ENCODE measurements at regions not wholly inside any gene's neighbourhood (a gene's known extent, or its start where the extent isn't known, plus 50 kb on each side); places are given as distances from the start of the nearest gene placed in this dataset.

DNA sequence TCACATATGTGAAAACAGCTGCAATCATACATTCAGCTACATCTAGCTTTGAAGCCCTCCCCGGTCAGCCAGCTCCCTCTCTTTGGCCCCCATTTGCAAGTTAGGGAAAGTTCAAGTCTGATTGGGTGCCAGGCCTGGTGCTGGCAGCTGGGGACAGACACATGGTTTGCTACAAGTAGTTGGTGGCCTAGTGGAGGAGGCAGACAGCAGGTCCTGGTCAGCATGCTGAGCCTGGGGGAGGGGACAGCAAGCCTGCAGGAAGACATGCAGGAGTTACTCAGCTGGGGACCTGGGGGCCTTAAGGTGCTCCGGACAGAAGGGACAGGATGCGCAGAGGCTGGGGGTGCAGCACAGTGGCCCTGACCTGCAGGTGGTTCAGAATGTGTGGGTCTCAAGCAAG is 956.9 kb upstream of the ZNF722 start:
- H3K36me3 Mint-ChIP-seq (ENCODE audit: low read depth), result peaks cover 54% of the 10 kb centered on the region
- H3K36me3 ChIP-seq (ENCODE audit: insufficient read depth), result peaks cover 8% of the 10 kb centered on the region; the same call in 1 of the 2 replicates

More for the DNA sequence above, 956.9 kb upstream of the ZNF722 start:
- Histone ChIP-seq H3K4me2 (no peak overlapping the region), H4K20me1 (replicated peaks; ENCODE audit: insufficient read depth) (no peaks in the 10 kb centered on the region), H3K27ac (ENCODE audit: low read depth) (no peak overlapping the region), H3K9me2 (ENCODE audit: insufficient read depth) (no peaks in the 10 kb centered on the region), H3K27me3 (ENCODE audit: insufficient read depth) (no peaks in the 10 kb centered on the region), H2AFZ (no peak overlapping the region), H3F3A (replicated peaks; ENCODE audit: low read depth) (no peaks in the 10 kb centered on the region), H3K4me1 (ENCODE audit: insufficient read depth) (no peaks in the 10 kb centered on the region), H3K4me3 (no peak overlapping the region), H3K79me2 (replicated peaks; ENCODE audit: insufficient read depth) (no peaks in the 10 kb centered on the region)
- TF ChIP-seq, protein P1, sequence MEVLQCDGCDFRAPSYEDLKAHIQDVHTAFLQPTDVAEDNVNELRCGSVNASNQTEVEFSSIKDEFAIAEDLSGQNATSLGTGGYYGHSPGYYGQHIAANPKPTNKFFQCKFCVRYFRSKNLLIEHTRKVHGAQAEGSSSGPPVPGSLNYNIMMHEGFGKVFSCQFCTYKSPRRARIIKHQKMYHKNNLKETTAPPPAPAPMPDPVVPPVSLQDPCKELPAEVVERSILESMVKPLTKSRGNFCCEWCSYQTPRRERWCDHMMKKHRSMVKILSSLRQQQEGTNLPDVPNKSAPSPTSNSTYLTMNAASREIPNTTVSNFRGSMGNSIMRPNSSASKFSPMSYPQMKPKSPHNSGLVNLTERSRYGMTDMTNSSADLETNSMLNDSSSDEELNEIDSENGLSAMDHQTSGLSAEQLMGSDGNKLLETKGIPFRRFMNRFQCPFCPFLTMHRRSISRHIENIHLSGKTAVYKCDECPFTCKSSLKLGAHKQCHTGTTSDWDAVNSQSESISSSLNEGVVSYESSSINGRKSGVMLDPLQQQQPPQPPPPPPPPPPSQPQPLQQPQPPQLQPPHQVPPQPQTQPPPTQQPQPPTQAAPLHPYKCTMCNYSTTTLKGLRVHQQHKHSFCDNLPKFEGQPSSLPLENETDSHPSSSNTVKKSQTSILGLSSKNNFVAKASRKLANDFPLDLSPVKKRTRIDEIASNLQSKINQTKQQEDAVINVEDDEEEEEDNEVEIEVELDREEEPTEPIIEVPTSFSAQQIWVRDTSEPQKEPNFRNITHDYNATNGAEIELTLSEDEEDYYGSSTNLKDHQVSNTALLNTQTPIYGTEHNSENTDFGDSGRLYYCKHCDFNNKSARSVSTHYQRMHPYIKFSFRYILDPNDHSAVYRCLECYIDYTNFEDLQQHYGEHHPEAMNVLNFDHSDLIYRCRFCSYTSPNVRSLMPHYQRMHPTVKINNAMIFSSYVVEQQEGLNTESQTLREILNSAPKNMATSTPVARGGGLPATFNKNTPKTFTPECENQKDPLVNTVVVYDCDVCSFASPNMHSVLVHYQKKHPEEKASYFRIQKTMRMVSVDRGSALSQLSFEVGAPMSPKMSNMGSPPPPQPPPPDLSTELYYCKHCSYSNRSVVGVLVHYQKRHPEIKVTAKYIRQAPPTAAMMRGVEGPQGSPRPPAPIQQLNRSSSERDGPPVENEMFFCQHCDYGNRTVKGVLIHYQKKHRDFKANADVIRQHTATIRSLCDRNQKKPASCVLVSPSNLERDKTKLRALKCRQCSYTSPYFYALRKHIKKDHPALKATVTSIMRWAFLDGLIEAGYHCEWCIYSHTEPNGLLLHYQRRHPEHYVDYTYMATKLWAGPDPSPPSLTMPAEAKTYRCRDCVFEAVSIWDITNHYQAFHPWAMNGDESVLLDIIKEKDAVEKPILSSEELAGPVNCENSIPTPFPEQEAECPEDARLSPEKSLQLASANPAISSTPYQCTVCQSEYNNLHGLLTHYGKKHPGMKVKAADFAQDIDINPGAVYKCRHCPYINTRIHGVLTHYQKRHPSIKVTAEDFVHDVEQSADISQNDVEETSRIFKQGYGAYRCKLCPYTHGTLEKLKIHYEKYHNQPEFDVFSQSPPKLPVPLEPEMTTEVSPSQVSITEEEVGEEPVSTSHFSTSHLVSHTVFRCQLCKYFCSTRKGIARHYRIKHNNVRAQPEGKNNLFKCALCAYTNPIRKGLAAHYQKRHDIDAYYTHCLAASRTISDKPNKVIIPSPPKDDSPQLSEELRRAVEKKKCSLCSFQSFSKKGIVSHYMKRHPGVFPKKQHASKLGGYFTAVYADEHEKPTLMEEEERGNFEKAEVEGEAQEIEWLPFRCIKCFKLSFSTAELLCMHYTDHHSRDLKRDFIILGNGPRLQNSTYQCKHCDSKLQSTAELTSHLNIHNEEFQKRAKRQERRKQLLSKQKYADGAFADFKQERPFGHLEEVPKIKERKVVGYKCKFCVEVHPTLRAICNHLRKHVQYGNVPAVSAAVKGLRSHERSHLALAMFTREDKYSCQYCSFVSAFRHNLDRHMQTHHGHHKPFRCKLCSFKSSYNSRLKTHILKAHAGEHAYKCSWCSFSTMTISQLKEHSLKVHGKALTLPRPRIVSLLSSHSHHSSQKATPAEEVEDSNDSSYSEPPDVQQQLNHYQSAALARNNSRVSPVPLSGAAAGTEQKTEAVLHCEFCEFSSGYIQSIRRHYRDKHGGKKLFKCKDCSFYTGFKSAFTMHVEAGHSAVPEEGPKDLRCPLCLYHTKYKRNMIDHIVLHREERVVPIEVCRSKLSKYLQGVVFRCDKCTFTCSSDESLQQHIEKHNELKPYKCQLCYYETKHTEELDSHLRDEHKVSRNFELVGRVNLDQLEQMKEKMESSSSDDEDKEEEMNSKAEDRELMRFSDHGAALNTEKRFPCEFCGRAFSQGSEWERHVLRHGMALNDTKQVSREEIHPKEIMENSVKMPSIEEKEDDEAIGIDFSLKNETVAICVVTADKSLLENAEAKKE (CRISPR knock-in tag; IDR thresholded peaks at IDR 0.05), result no peak
- TF ChIP-seq ETS1 (IDR thresholded peaks at IDR 0.05), result no peak
- TF ChIP-seq CTCF (conservative IDR thresholded peaks at IDR 0.05; ENCODE audit: low read depth in 2 of 2), result no peak
- no peak for TF ChIP-seq JUNB (IDR thresholded peaks at IDR 0.05; ENCODE audit: unreplicated experiment)
- no peak for TF ChIP-seq EZH2 (IDR thresholded peaks at IDR 0.05; ENCODE audit: low read depth, unreplicated experiment)
- TF ChIP-seq CREB1 (CRISPR knock-in tag; IDR thresholded peaks at IDR 0.05; ENCODE audit: low read depth), result no peak
- TF ChIP-seq ZNF331 (CRISPR knock-in tag; IDR thresholded peaks at IDR 0.05; ENCODE audit: low read depth), result no peak
- TF ChIP-seq EZH2phosphoT487 (IDR thresholded peaks at IDR 0.05; ENCODE audit: unreplicated experiment), result no peak
- TF ChIP-seq ZNF114 (CRISPR knock-in tag; IDR thresholded peaks at IDR 0.05), result no peak
- no peak for TF ChIP-seq POLR2AphosphoS5 (IDR thresholded peaks at IDR 0.05; ENCODE audit: low read depth)
- no peak for TF ChIP-seq REST (IDR thresholded peaks at IDR 0.05; ENCODE audit: unreplicated experiment)
- TF ChIP-seq STAT1 (IDR thresholded peaks at IDR 0.05; ENCODE audit: unreplicated experiment), result no peak
- no peak for TF ChIP-seq NANOG (IDR thresholded peaks at IDR 0.05; ENCODE audit: borderline replicate concordance)
- Mint-ChIP-seq H3K9me3 (peaks cover 72% of the 10 kb centered on the region; the same call in 2 of the 3 replicates), H3K27ac (no peak overlapping the region), H3K27me3 (ENCODE audit: insufficient read depth, low read depth, poor library complexity) (peaks cover 11% of the 10 kb centered on the region), H3K4me1 (no peaks in the 10 kb centered on the region), H3K4me3 (no peak overlapping the region)
- DNase-seq (ENCODE audit: low spot score), result no peak
- no peak for ATAC-seq
